ENCODE measurements at regions not wholly inside any gene's neighbourhood (a gene's known extent, or its start where the extent isn't known, plus 50 kb on each side); places are given as distances from the start of the nearest gene placed in this dataset.

GRCh38 chr21:25024639-25025038 lies 582.6 kb downstream of the MRPL39 start:
- Mint-ChIP-seq H3K9me3 (peaks cover 35% of the 10 kb centered on the region), H3K4me3 (no peak overlapping the region), H3K27ac (no peak overlapping the region)

GRCh38 chr21:25005388-25005787 lies 601.9 kb downstream of the MRPL39 start:
- Mint-ChIP-seq H3K36me3 (no peaks in the 10 kb centered on the region), H3K27ac (no peak overlapping the region), H3K9me3 (peaks cover 40% of the 10 kb centered on the region), H3K27me3 (ENCODE audit: low read depth) (no peaks in the 10 kb centered on the region), H3K4me3 (no peak overlapping the region), H3K4me1 (peaks cover 4% of the 10 kb centered on the region)
- DNase-seq (ENCODE audit: low spot score in 2 of 2, unreplicated experiment in 2 of 2): no peak
- no peak for TF ChIP-seq CTCF (IDR thresholded peaks at IDR 0.05; ENCODE audit: unreplicated experiment)

More at GRCh38 chr21:25024639-25025038, 582.6 kb downstream of the MRPL39 start:
- TF ChIP-seq CTCF (IDR thresholded peaks at IDR 0.05; ENCODE audit: unreplicated experiment): no peak
- no peaks in the 10 kb centered on the region for H3K27me3 Mint-ChIP-seq (ENCODE audit: low read depth)
- no peak for DNase-seq (ENCODE audit: low spot score in 2 of 2, unreplicated experiment in 2 of 2)
- no peaks in the 10 kb centered on the region for H3K36me3 Mint-ChIP-seq
- H3K4me1 Mint-ChIP-seq: no peaks in the 10 kb centered on the region

GRCh38 chr21:25002676-25003075 lies 604.6 kb downstream of the MRPL39 start:
- peaks cover 35% of the 10 kb centered on the region for H3K9me3 Mint-ChIP-seq
- H3K27ac Mint-ChIP-seq: peak overlapping the region; percentile 72
- DNase-seq (ENCODE audit: low spot score in 2 of 2, unreplicated experiment in 2 of 2): no peak
- H3K27me3 Mint-ChIP-seq (ENCODE audit: low read depth): no peaks in the 10 kb centered on the region
- H3K4me1 Mint-ChIP-seq: peaks cover 4% of the 10 kb centered on the region
- H3K4me3 Mint-ChIP-seq: no peak overlapping the region
- no peaks in the 10 kb centered on the region for H3K36me3 Mint-ChIP-seq
- no peak for TF ChIP-seq CTCF (IDR thresholded peaks at IDR 0.05; ENCODE audit: unreplicated experiment)

- H3K9me3 Mint-ChIP-seq: peaks cover 27% of the 10 kb centered on the region
- no peaks in the 10 kb centered on the region for H3K4me1 Mint-ChIP-seq
These were observed 612.1 kb downstream of the MRPL39 start for GRCh38 chr21:24995216-24995615.

GRCh38 chr21:24994717-24995116 lies 612.6 kb downstream of the MRPL39 start:
- peak overlapping the region; percentile 11 for H3K27ac Mint-ChIP-seq
- H3K9me3 Mint-ChIP-seq: peaks cover 25% of the 10 kb centered on the region
- H3K27me3 Mint-ChIP-seq (ENCODE audit: low read depth): no peaks in the 10 kb centered on the region
- no peaks in the 10 kb centered on the region for H3K36me3 Mint-ChIP-seq
- no peak for TF ChIP-seq CTCF (IDR thresholded peaks at IDR 0.05; ENCODE audit: unreplicated experiment)
- H3K4me1 Mint-ChIP-seq: no peaks in the 10 kb centered on the region
- H3K4me3 Mint-ChIP-seq: no peak overlapping the region
- no peak for DNase-seq (ENCODE audit: low spot score in 2 of 2, unreplicated experiment in 2 of 2)

More at GRCh38 chr21:24995216-24995615, 612.1 kb downstream of the MRPL39 start:
- peak overlapping the region; percentile 11 for H3K27ac Mint-ChIP-seq
- H3K36me3 Mint-ChIP-seq: no peaks in the 10 kb centered on the region
- no peak overlapping the region for H3K4me3 Mint-ChIP-seq
- H3K27me3 Mint-ChIP-seq (ENCODE audit: low read depth): no peaks in the 10 kb centered on the region
- no peak for DNase-seq (ENCODE audit: low spot score in 2 of 2, unreplicated experiment in 2 of 2)
- no peak for TF ChIP-seq CTCF (IDR thresholded peaks at IDR 0.05; ENCODE audit: unreplicated experiment)

GRCh38 chr21:24989516-24989915 lies 617.8 kb downstream of the MRPL39 start:
- no peak overlapping the region for H3K4me3 Mint-ChIP-seq
- H3K9me3 Mint-ChIP-seq: peaks cover 45% of the 10 kb centered on the region
- H3K27me3 Mint-ChIP-seq (ENCODE audit: low read depth): no peaks in the 10 kb centered on the region
- H3K36me3 Mint-ChIP-seq: peaks cover 1% of the 10 kb centered on the region
- H3K4me1 Mint-ChIP-seq: no peaks in the 10 kb centered on the region
- no peak for TF ChIP-seq CTCF (IDR thresholded peaks at IDR 0.05; ENCODE audit: unreplicated experiment)
- no peak for DNase-seq (ENCODE audit: low spot score in 2 of 2, unreplicated experiment in 2 of 2)
- H3K27ac Mint-ChIP-seq: no peak overlapping the region

All from mesothelial cell of epicardium (in vitro differentiated cells).